GM21825 (cell line): ENCODE measurements at regions not wholly inside any gene's neighbourhood (a gene's known extent, or its start where the extent isn't known, plus 50 kb on each side); places are given as distances from the start of the nearest gene placed in this dataset.

Experiments
- ATAC-seq: cut with Tn5 transposase; IDR thresholded peaks from one replicate; pipeline ENCODE4 v1.9.1; 2021; ENCODE audit warnings: mild to moderate bottlenecking, moderate library complexity; ENCODE audit not compliant: unreplicated experiment

DNA sequence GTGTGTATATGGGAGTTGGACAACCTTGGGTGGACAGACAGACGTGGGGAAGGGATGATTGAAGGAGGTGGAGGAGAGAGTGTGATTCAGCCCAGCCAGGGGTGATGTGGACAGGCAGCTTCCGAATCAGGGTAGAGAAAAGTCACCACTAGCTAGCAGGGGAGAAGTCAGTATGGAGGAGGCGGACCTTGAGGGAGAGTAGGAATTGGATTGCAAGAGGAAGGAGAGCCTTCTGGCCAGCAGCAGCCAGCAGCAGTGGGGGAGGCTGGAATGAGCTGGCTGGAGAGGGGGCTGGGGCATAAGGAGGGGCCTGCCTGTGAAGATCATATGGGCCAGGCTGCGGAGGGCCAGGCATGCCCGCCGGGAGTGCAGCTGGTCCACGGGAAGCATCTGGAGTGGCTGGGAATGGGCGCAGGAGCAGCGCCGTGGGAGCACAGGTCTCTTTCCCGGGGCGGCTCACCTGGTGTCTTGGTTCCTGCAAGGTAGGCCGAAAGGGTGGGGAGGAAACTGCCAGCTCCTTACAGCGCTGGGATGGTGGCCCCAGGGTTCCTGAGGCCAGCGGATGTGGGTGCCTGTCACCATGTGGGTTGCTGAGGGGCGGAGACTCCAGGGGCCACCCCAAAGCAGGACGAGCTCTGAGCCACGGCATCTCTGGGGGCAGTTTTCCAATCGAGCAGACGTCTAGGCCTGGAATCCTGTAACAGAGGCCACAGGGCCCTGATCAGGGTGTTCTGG, 235.3 kb downstream of the SEC14L1 start:
- no peak for ATAC-seq

- no peak for ATAC-seq
Observed at GRCh38 chr17:77376795-77377709, 236.3 kb downstream of the SEC14L1 start.

- no peak for ATAC-seq
Observed at GRCh38 chr17:77377710-77378235, 237.0 kb downstream of the SEC14L1 start.

- no peak for ATAC-seq
Observed at GRCh38 chr17:77378318-77379064, 237.7 kb downstream of the SEC14L1 start.

DNA sequence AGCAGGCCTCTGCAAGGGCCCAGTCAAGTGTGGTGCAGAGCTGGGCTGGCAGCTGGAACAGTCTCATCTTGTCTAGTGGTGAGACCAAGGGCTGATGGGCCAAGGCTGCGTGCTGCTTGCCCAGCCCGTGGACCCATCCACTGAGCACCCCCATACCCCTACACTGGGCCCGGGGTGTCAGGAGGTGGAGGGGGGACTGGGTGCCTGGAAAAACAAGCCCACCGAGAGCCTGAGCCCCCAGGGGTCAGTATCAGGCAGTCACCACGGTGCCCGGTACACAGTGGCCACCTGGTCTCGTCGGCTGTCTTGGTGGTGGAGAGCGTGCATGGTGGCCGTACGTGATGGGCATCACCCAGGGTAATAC, 238.3 kb downstream of the SEC14L1 start:
- no peak for ATAC-seq

DNA sequence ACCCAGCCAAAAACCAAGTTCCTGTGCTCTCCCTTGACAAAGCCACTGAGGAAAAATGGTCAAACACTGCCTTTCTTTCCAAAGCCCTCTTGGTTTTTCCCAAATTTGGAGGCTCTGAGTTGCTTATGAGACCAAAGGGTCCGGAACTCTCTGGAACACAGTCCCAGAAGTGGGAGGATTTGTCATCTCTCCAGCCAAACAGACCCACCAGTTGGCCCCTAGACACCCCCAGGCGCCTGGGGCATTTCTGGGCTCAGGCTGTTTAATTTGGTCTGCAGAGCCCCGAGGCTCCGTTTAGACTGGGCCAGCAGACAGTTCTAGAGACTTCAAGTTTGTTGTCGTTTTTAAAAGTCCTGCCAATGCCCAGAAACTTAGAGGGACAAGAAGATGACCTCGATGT, 239.1 kb downstream of the SEC14L1 start:
- ATAC-seq = no peak

- no peak for ATAC-seq
Observed at GRCh38 chr17:77380395-77381184, 239.8 kb downstream of the SEC14L1 start.

DNA sequence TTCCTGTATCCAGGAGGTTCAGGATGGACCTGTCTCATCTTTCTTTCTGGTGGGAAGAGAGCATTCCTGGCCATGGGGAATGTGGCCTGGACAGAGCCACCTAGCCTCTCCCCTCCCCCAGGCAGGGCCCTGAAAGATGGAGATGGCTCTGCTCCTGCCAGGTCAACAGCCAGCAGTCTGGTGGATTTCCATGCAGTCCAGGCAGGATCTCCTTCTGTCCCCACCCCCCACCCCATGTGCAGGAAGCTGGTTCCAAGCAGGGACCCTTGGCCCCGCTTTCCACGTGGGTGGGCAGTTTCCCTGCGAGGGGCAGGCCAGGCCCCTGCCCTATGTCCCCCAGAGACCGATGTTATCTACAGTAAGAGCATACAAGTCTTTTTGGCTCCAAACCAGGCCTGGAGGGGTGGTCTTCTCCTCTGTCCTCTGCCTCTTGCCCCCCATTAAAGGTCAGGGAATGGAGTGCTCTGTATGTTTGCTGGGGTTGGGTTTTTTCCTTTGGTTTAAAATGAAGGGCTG, 240.5 kb downstream of the SEC14L1 start:
- no peak for ATAC-seq

DNA sequence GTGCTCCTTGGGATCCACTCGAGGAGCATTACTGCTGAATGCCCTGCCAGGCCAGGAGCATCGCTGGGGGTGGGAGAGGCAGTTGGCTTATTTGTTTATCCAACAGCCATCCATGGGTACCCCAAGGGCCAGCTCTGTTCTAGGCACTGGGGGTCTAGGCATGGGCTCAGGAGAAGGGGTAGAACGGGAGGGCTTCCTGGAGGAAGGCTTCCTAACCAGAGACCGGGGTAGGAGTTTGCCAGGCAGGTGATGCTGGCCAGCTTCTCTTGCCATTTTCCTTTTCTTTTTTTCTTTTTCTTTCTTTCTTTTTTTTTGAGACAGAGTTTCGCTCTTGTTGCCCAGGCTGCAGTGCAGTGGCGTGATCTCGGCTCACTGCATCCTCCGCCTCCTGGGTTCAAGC, 241.0 kb downstream of the SEC14L1 start:
- ATAC-seq = no peak

DNA sequence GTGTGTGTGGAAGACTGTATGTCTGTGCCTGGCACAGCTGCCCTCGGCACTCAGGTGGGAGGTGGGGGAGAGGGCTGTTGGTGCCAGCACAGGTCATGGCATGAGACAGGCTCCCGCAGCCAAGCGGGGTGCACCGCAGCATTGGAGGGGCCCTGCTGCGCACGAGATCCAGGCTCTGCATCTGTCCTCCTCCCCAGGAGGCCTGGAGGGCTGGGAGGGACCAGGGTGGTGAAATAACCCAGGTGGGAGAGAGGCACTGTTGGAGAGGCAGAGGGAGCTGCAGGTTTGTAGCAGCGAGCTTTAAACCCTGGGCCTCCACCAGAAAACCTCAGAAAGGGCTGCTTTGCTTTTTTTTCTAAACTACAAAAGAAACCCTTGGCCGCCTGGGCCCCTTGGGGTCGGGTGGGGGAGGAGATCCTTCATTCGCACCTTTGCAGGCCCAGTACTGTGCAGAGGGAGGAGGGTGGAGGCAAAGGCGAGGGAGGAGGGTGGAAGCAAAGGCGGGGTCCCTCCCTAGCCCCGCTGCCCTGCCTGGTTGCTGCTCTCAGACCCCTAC, 241.7 kb downstream of the SEC14L1 start:
- no peak for ATAC-seq

GRCh38 chr17:77382966-77383612, 242.3 kb downstream of the SEC14L1 start:
- no peak for ATAC-seq

DNA sequence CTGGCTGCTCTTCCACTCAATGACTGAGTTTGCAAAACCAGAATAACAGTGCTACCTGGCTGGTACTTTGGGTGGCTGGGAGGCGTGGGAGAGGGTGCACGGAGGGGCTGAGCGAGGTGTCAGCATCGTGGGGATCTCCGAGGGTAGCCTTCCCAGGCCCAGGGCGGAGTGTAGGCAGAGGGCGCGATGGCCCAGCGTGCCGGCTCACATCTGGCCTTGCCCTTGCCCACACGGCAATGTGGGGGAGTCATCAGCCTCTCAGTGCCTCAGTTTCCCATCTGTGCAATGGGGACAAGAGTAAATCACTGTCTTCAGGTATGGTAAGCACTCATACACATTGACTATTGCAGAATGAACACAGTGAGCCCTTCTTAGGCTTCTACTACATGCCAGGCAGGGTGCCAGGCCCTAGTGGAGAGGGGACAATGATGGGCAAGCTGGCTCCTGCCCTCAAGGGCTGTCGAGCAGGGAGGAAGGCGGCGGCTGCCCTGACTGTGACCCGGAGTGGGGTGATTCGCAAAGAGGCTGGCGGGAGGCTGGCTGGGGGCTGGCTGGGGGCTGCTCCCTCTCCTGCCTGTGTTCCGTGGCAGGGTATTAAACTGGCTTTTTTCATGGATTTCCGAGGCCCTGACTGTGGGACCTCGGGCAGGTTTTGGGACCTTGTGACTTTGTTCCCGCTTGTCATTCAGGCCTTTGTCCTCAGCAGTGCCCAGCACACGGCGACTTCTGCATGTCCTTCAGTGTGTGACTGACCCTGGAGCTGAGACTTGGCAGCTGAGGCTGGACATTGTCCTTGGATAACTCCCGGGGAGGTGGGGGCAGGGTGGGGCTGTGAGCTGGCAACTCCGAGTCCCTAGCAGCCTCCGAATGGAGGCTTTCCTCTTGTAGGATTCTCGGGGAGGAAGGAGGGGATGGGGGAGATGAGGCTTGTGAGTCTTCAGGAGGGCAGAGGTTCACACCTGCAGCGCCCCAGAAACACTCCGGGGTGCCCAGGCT, 243.1 kb downstream of the SEC14L1 start:
- no peak for ATAC-seq

GRCh38 chr17:77385750-77386501, 245.2 kb downstream of the SEC14L1 start:
- no peak for ATAC-seq

- no peak for ATAC-seq
Observed at GRCh38 chr17:77386502-77387192, 245.9 kb downstream of the SEC14L1 start.

- ATAC-seq = no peak
Observed at GRCh38 chr17:77387891-77388290, 247.1 kb downstream of the SEC14L1 start.

DNA sequence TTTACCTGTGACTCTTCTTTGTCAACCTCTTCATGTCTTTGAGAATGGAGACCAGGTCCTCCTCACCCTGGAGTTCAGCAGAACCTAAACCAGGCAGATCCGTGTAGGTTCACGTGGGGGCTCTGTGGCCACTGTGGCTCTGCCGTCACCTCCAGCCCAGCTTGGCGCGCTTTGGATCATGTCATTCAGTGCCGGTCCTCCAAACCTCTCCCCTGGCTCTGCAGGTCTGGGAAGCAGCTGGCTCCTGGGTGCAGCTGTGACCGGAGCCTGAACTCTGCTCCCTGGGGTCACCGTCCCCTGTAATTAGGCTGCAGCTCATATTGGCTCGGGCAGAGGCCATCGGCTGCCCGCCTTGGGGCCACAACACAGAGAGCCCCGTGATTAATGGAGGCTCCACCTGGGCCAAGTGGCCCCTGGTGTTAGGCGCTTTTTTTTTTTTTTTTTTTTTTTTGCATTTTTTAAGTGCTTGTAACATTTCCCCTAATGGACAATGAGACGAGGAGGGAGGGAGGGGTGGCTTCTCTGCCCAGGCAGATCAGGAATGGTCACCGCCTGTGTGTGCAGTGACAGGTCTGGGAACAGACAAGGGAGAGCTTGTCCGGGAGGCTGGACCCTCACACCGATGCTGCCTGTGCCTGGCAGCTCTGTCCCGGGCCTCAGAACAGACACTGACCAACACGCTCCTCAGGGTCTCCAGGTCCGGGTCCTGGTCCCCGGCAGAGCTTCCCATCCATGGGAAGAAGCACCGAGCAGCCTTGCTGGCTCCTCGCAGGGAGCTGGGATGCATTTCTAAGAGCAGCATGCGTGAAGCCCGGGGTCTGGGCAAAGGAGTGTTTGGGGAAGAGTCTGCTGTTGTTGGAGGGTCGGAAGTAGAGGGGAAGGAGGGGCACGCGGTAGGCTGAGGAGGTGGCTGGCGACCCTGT, 247.9 kb downstream of the SEC14L1 start:
- no peak for ATAC-seq
